HG02798 (cell line): ENCODE measurements at regions not wholly inside any gene's neighbourhood (a gene's known extent, or its start where the extent isn't known, plus 50 kb on each side); places are given as distances from the start of the nearest gene placed in this dataset.

Experiments
- ATAC-seq: cut with Tn5 transposase; IDR thresholded peaks from one replicate; pipeline ENCODE4 v1.9.1; 2021; ENCODE audit warnings: mild to moderate bottlenecking; ENCODE audit not compliant: unreplicated experiment, poor library complexity

- ATAC-seq, result no peak
These were observed 1451.2 kb downstream of the BRD1 start for GRCh38 chr22:48376428-48376827.

- ATAC-seq, result no peak
These were observed 1454.0 kb downstream of the BRD1 start for GRCh38 chr22:48373626-48374173.

GRCh38 chr22:48372390-48372789, 1455.3 kb downstream of the BRD1 start:
- ATAC-seq, result no peak

- ATAC-seq, result no peak
These were observed 1456.3 kb downstream of the BRD1 start for GRCh38 chr22:48371391-48371790.

- no peak for ATAC-seq
These were observed 1457.0 kb downstream of the BRD1 start for GRCh38 chr22:48370508-48371325.

- no peak for ATAC-seq
These were observed 1457.7 kb downstream of the BRD1 start for GRCh38 chr22:48369789-48370507.

- no peak for ATAC-seq
These were observed 1458.6 kb downstream of the BRD1 start for GRCh38 chr22:48368975-48369525.

- ATAC-seq, result no peak
These were observed 1459.9 kb downstream of the BRD1 start for GRCh38 chr22:48367731-48368130.

- no peak for ATAC-seq
These were observed 1461.1 kb downstream of the BRD1 start for GRCh38 chr22:48366591-48366990.

- no peak for ATAC-seq
These were observed 1461.6 kb downstream of the BRD1 start for GRCh38 chr22:48366056-48366455.

- no peak for ATAC-seq
These were observed 1462.3 kb downstream of the BRD1 start for GRCh38 chr22:48365386-48365785.

- no peak for ATAC-seq
These were observed 1464.8 kb downstream of the BRD1 start for GRCh38 chr22:48362721-48363404.

- ATAC-seq, result no peak
These were observed 1466.5 kb downstream of the BRD1 start for GRCh38 chr22:48361099-48361639.

GRCh38 chr22:48359613-48359965, 1468.1 kb downstream of the BRD1 start:
- no peak for ATAC-seq

GRCh38 chr22:48358886-48359612, 1468.6 kb downstream of the BRD1 start:
- ATAC-seq, result no peak

GRCh38 chr22:48357961-48358360, 1469.7 kb downstream of the BRD1 start:
- ATAC-seq, result no peak

- no peak for ATAC-seq
These were observed 1470.5 kb downstream of the BRD1 start for GRCh38 chr22:48357196-48357595.

GRCh38 chr22:48356731-48357130, 1470.9 kb downstream of the BRD1 start:
- no peak for ATAC-seq

- no peak for ATAC-seq
These were observed 1473.6 kb downstream of the BRD1 start for GRCh38 chr22:48354096-48354495.
